ENCODE measurements at regions not wholly inside any gene's neighbourhood (a gene's known extent, or its start where the extent isn't known, plus 50 kb on each side); places are given as distances from the start of the nearest gene placed in this dataset.

GRCh38 chr4:29708473-29708872, 1011.7 kb upstream of the PCDH7 start:
- Histone ChIP-seq H3K4me1 (ENCODE audit: control insufficient read depth, extremely low read depth, insufficient read depth, low read length) (no peaks in the 10 kb centered on the region), H3K27me3 (ENCODE audit: control insufficient read depth, extremely low read depth, insufficient read depth, low read length) (no peaks in the 10 kb centered on the region), H3K9me1 (ENCODE audit: control insufficient read depth, extremely low read depth, insufficient read depth, low read length) (no peaks in the 10 kb centered on the region), H3K4me3 (ENCODE audit: control insufficient read depth in 2 of 3, extremely low read depth in 1 of 3, insufficient read depth in 2 of 3, low read depth in 1 of 3, low read length in 3 of 3) (no peak overlapping the region), H3K9ac (ENCODE audit: control insufficient read depth, extremely low read depth, insufficient read depth, low read length) (no peak overlapping the region), H3K27ac (ENCODE audit: control insufficient read depth, insufficient read depth, low read length) (no peak overlapping the region), H3K79me2 (ENCODE audit: control insufficient read depth, insufficient read depth, low read length) (no peaks in the 10 kb centered on the region), H3K9me3 (ENCODE audit: control insufficient read depth, low read depth, low read length) (no peaks in the 10 kb centered on the region), H4K20me1 (ENCODE audit: control insufficient read depth, extremely low read depth, insufficient read depth, low read length) (no peaks in the 10 kb centered on the region), H3K36me3 (ENCODE audit: control insufficient read depth in 2 of 2, extremely low read depth in 1 of 2, insufficient read depth in 2 of 2, low read length in 2 of 2) (no peaks in the 10 kb centered on the region), H3K4me2 (ENCODE audit: control insufficient read depth, extremely low read depth, insufficient read depth, low read depth, low read length) (no peak overlapping the region), H2AFZ (ENCODE audit: control insufficient read depth, low read length) (no peak overlapping the region)
- FAIRE-seq: no peak
- dilution Hi-C loops (cut with MboI; ENCODE audit: extremely low pct_ligation_motif_present, low sequenced_read_pairs): no loop called here
- no peak for TF ChIP-seq EZH2 (IDR thresholded peaks at IDR 0.05; ENCODE audit: low read length)
- TF ChIP-seq, protein P1, sequence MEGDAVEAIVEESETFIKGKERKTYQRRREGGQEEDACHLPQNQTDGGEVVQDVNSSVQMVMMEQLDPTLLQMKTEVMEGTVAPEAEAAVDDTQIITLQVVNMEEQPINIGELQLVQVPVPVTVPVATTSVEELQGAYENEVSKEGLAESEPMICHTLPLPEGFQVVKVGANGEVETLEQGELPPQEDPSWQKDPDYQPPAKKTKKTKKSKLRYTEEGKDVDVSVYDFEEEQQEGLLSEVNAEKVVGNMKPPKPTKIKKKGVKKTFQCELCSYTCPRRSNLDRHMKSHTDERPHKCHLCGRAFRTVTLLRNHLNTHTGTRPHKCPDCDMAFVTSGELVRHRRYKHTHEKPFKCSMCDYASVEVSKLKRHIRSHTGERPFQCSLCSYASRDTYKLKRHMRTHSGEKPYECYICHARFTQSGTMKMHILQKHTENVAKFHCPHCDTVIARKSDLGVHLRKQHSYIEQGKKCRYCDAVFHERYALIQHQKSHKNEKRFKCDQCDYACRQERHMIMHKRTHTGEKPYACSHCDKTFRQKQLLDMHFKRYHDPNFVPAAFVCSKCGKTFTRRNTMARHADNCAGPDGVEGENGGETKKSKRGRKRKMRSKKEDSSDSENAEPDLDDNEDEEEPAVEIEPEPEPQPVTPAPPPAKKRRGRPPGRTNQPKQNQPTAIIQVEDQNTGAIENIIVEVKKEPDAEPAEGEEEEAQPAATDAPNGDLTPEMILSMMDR (optimal IDR thresholded peaks at IDR 0.05 in 1 of 3, IDR thresholded peaks at IDR 0.05 in 1 of 3, conservative IDR thresholded peaks at IDR 0.05 in 1 of 3; ENCODE audit: extremely low read depth in 1 of 3, insufficient read depth in 2 of 3, low read length in 3 of 3): no peak
- DNase-seq (ENCODE audit: low read depth, low spot score): no peak

GRCh38 chr4:29710519-29710918, 1009.6 kb upstream of the PCDH7 start:
- no peak overlapping the region for H2AFZ ChIP-seq (ENCODE audit: control insufficient read depth, low read length)
- H3K4me3 ChIP-seq (ENCODE audit: control insufficient read depth in 2 of 3, extremely low read depth in 1 of 3, insufficient read depth in 2 of 3, low read depth in 1 of 3, low read length in 3 of 3): no peak overlapping the region
- no peak for FAIRE-seq
- H3K4me1 ChIP-seq (ENCODE audit: control insufficient read depth, extremely low read depth, insufficient read depth, low read length): no peaks in the 10 kb centered on the region
- H3K27ac ChIP-seq (ENCODE audit: control insufficient read depth, insufficient read depth, low read length): no peak overlapping the region
- no peaks in the 10 kb centered on the region for H3K9me3 ChIP-seq (ENCODE audit: control insufficient read depth, low read depth, low read length)
- no peaks in the 10 kb centered on the region for H3K36me3 ChIP-seq (ENCODE audit: control insufficient read depth in 2 of 2, extremely low read depth in 1 of 2, insufficient read depth in 2 of 2, low read length in 2 of 2)
- H3K27me3 ChIP-seq (ENCODE audit: control insufficient read depth, extremely low read depth, insufficient read depth, low read length): no peaks in the 10 kb centered on the region
- no peak overlapping the region for H3K9ac ChIP-seq (ENCODE audit: control insufficient read depth, extremely low read depth, insufficient read depth, low read length)
- H4K20me1 ChIP-seq (ENCODE audit: control insufficient read depth, extremely low read depth, insufficient read depth, low read length): no peaks in the 10 kb centered on the region
- no peaks in the 10 kb centered on the region for H3K79me2 ChIP-seq (ENCODE audit: control insufficient read depth, insufficient read depth, low read length)
- DNase-seq (ENCODE audit: low read depth, low spot score): no peak
- TF ChIP-seq, protein P1 (optimal IDR thresholded peaks at IDR 0.05 in 1 of 3, IDR thresholded peaks at IDR 0.05 in 1 of 3, conservative IDR thresholded peaks at IDR 0.05 in 1 of 3; ENCODE audit: extremely low read depth in 1 of 3, insufficient read depth in 2 of 3, low read length in 3 of 3): no peak
- TF ChIP-seq EZH2 (IDR thresholded peaks at IDR 0.05; ENCODE audit: low read length): no peak
- H3K9me1 ChIP-seq (ENCODE audit: control insufficient read depth, extremely low read depth, insufficient read depth, low read length): no peaks in the 10 kb centered on the region
- dilution Hi-C loops (cut with MboI; ENCODE audit: extremely low pct_ligation_motif_present, low sequenced_read_pairs): no loop called here
- H3K4me2 ChIP-seq (ENCODE audit: control insufficient read depth, extremely low read depth, insufficient read depth, low read depth, low read length): no peak overlapping the region

Measured in keratinocyte (primary cell).